ENCODE measurements at regions not wholly inside any gene's neighbourhood (a gene's known extent, or its start where the extent isn't known, plus 50 kb on each side); places are given as distances from the start of the nearest gene placed in this dataset.
"Not testable (repeated sequence)": the region's sequence is repeated elsewhere in the genome, so short reads cannot be mapped to it uniquely, and the experiment has no call there.

DNA sequence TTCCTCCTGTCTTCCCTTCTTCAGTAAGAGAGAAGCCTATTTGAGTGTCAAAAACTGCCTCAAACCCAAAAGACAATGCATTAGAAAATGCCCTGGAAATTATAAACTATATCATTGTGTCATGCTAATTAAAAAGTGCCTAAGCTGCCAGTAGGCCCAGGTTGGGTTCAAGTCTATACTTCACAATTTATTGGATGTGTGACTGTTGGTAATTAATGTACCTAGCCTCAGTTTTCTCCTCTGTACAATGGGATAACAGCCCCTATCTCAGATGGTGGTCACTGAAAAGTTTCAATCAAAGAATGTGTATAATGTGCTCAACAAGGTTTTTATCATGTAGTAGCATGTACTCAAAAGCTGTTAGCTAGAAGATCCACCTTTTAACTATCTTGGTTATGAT lies 246.9 kb upstream of the DUSP10 start:
- DNase-seq = no peak

GRCh38 chr1:221987860-221988520 lies 246.1 kb upstream of the DUSP10 start:
- DNase-seq = peak; percentile 33

DNA sequence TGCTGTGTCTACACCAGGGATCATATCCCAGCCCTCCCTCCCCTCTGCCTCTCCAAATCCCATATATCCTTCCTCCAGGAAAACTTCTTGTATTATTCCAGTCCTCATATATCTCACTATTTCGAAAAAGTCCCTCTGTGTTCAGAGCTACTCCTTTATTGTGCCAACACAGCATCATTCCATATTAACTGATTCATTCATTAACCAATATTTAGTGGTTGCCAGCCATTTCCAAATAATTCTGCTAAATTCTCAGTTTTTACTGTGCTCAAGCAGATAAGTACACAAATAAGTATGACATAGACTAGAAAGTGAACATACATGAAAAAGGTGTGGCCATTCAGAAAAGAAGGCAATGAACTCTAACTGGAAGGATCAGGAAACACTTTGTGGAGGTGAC lies 241.6 kb upstream of the DUSP10 start:
- DNase-seq = no peak

DNA sequence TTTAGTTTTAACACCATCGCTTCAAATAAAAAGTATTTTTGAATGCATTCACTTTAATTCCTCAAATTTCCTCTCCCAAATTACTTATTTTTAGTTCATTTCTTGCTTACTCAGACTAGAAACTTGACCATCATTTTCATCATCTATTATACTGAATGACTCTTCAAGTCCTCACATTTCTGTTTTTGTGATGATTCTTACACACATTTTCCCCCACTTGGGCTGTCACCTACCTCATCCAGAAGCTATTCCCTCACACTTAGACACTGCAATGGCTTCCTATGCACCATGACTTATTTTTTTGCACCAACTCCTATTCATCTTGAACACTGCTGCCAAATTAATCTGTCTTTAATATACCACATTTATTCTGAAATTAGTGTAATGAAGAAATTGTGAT lies 239.6 kb upstream of the DUSP10 start:
- no peak for DNase-seq

DNA sequence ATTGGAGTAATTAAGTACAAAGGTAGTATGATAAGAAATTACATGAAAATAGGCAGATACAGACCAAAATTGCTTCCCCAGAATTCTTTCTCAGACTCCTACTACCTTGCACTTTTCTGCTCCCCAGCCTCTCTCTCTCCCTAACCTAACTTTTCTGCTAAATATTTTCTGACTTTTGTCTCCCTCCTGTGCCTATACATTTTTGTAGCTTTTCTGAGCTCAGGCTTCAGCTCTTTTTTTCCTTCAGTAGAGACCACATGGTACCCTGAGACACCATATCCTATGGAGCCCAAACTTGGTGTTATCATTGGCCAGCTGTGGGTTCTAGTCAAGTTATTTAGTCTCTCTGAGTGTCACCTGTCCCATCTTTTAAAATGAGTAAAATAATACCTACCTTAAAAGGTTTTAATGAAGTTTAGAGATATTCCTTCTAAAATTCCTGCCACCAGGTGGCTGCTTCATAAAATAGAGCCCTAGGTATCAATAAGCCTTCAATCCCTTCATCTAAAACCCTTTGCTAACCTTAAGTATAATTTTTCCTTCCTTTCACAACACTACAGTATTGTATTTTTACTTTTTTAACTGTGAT lies 237.6 kb upstream of the DUSP10 start:
- DNase-seq = no peak

DNA sequence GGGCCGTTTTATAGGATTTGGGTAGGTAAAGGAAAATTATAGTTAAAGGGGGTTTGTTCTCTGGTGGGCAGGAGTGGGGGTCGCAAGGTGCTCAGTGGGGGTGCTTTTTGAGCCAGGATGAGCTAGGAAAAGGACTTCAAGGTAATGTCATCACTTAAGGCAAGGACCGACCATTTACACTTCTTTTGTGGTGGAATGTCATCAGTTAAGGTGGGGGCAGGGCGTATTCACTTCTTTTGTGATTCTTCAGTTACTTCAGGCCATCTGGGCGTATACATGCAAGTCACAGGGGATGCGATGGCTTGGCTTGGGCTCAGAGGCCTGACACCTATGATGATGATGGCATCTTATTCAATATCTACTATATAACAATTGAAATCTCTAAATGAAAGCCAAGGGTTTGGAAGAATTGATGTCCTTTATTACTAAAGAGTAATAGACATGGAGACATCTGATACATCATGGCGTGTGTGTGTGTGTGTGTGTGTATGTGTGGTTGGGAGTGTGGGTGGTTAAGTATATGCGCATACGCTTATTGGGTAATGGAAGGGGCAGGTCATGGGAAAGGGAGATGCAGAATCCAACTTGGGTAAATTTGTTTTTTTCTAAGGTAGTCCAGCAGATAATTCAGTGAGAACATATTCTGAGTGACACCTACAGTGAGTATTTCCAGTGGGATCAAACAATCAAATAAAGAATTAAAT lies 236.9 kb upstream of the DUSP10 start:
- DNase-seq = not testable (repeated sequence)

- not testable (repeated sequence) for DNase-seq
Observed at GRCh38 chr1:221973787-221974186, 231.9 kb upstream of the DUSP10 start.

GRCh38 chr1:221972276-221973235 lies 230.7 kb upstream of the DUSP10 start:
- no peak for DNase-seq

DNA sequence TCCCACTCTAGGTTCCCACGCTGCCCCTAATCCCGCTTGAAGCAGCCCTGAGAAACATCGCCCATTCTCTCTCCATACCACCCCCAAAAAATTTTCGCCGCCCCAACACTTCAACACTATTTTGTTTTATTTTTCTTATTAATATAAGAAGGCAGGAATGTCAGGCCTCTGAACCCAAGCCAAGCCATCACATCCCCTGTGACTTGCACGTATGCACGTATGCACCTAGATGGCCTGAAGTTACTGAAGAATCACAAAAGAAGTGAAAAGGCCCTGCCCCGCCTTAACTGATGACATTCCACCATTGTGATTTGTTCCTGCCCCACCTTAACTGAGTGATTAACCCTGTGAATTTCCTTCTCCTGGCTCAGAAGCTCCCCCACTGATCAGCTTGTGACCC lies 229.1 kb upstream of the DUSP10 start:
- not testable (repeated sequence) for DNase-seq

- DNase-seq = not testable (repeated sequence)
Observed at GRCh38 chr1:221969298-221969858, 227.5 kb upstream of the DUSP10 start.

DNA sequence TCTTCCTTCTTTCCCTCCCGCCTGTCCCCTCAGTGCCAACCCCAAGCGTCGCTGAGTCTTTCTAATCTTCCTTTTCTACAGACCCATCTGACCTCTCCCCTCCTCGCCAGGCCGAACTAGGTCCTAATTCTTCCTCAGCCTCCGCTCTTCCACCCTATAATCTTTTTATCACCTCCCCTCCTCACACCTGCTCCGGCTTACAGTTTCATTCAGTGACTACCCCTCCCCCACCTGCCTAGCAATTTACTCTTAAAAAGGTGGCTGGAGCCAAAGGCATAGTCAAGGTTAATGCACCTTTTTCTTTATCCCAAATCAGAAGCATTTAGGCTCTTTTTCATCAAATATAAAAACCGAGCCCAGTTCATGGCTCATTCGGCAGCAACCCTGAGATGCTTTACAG lies 225.6 kb upstream of the DUSP10 start:
- not testable (repeated sequence) for DNase-seq

DNA sequence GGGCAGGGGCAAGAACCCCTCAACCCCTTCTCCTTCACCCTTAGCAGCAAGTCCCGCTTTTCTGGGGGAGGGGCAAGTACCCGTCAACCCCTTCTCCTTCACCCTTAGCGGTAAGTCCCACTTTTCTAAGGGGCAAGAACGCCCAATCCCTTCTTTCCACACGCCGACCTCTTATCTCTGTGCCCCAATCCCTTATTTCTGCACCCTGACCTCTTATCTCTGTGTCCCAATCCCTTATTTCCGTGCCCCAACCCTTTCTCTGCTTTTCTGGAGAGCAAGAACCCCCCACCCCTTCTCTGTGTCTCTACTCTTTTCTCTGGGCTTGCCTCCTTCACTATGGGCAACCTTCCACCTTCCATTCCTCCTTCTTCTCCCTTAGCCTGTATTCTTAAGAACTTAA lies 225.0 kb upstream of the DUSP10 start:
- not testable (repeated sequence) for DNase-seq

DNA sequence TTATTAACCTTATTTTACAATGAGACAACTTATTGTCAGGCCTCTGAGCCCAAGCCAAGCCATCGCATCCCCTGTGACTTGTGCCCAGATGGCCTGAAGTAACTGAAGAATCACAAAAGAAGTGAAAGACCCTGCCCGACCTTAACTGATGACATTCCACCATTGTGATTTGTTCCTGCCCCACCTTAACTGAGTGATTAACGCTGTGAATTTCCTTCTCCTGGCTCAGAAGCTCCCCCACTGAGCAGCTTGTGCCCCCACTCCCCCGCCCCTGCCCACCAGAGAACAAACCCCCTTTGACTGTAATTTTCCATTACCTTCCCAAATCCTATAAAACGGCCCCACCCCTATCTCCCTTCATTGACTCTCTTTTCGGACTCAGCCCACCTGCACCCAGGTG lies 224.0 kb upstream of the DUSP10 start:
- not testable (repeated sequence) for DNase-seq

- DNase-seq = no peak
Observed at GRCh38 chr1:221965252-221965651, 223.4 kb upstream of the DUSP10 start.

DNA sequence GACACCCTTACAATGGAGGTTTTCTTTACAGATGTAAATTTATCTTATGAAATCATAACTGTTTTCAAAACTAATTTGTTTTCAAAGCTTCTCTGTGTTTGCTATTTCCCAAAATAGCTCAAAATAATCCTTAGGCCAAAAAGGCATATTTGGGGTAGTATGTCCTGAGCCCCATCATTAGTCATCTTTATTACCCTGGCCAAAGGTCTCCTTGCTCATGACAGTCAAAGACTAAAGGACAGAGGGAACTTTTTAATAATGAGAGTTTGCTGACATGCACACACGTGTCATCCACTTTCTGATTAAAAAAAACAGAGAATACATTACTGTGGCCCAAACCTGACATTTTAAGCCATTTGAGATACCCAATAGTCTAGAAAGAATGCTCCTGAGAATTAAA lies 221.9 kb upstream of the DUSP10 start:
- no peak for DNase-seq

GRCh38 chr1:221962385-221962784 lies 220.5 kb upstream of the DUSP10 start:
- no peak for DNase-seq

- no peak for DNase-seq
Observed at GRCh38 chr1:221961532-221962292, 219.8 kb upstream of the DUSP10 start.

DNA sequence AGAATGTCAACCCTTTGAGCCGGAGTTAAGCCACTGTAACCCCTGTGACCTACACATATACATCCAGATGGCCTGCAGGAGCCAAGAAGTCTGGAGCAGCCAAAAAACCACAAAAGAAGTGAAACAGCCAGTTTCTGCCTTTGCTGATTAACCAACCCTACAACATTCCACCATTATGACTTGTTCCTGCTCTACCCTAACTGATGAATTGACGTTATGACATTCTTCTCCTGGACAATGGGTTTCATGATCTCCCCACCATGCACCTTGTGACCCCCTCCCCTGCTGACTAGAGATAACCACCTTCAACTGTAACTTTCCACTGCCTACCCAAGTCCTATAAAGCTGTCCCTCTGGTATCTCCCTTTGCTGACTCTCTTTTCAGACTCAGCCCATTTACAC lies 216.3 kb upstream of the DUSP10 start:
- DNase-seq = not testable (repeated sequence)

DNA sequence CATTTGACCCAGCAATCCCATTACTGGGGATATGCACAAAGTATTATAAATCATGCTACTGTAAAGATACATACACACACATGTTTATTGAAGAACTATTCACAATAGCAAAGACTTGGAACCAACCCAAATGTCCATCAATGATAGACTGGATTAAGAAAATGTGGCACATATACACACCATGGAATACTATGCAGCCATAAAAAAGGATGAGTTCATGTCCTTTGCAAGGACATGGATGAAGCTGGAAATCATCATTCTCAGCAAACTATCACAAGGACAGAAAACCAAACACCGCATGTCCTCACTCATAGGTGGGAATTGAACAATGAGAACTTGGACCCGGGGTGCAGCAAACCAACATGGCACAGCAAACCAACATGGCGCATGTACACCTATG lies 215.5 kb upstream of the DUSP10 start:
- DNase-seq = not testable (repeated sequence)

DNA sequence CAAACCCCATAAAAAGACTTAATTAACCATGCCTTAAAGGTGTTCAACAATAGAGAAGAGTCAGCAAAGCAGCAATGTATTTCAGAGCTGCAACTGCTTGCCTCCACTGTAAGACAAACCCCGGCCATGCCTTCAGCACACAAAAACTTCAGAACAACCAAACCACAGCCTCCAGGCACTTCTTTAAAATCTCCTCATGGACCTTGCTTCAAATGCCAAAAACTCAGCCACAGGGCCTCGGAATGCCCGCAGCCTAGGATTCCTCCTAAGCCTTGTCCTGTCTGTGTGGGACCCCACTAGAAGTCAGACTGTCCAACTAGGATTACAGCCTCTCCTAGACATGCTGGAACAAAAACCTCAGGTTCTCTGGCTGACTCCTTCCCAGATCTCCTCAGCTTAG lies 208.1 kb upstream of the DUSP10 start:
- DNase-seq = no peak

- DNase-seq = no peak
Observed at GRCh38 chr1:221948459-221948858, 206.6 kb upstream of the DUSP10 start.

DNA sequence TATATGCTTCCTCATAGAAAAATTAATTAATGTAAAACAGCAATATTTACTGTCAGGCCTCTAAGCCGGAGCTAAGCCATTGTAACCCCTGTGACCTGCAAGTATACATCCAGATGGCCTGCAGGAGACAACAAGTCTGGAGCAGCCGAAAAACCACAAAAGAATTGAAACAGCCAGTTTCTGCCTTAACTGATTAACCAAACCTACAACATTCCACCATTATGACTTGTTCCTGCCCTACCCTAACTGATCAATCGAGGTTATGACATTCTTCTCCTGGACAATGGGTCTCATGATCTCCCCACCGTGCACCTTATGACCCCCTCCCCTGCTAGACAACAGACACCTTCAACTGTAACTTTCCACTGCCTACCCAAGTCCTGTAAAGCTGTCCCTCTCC lies 205.8 kb upstream of the DUSP10 start:
- DNase-seq = no peak
